ENCODE measurements at regions not wholly inside any gene's neighbourhood (a gene's known extent, or its start where the extent isn't known, plus 50 kb on each side); places are given as distances from the start of the nearest gene placed in this dataset.

- TF ChIP-seq CTCF (IDR thresholded peaks at IDR 0.05; ENCODE audit: low read depth, low read length) (no peak), MYC (IDR thresholded peaks at IDR 0.05; ENCODE audit: low read depth, low read length) (no peak), MAX (IDR thresholded peaks at IDR 0.05; ENCODE audit: low read depth, low read length) (no peak)
Observed at GRCh38 chr17:6924208-6924607, 71.6 kb upstream of the ALOX12 start.
